LNCaP clone FGC (cell line): ENCODE measurements at regions not wholly inside any gene's neighbourhood (a gene's known extent, or its start where the extent isn't known, plus 50 kb on each side); places are given as distances from the start of the nearest gene placed in this dataset.

Experiments used
- DNase-seq: peaks from one replicate; pipeline ENCODE4 v3.0.0-alpha.2; 2011; ENCODE audit warnings: low read depth
- H3K4me3 ChIP-seq: 2 replicates; pipeline ENCODE4 v1.5.1; 2011; ENCODE audit warnings: mild to moderate bottlenecking, low read depth, low read length, control low read depth
- CTCF ChIP-seq: IDR thresholded peaks from 2 replicates; pipeline ENCODE4 v1.5.1; 2012; ENCODE audit warnings: mild to moderate bottlenecking; ENCODE audit not compliant: control insufficient read depth, insufficient read depth; ENCODE audit errors: extremely low read depth

GRCh38 chr2:237024255-237024654 lies 61.4 kb upstream of the COPS8 start:
- no peak for TF ChIP-seq CTCF
- no peak for DNase-seq
- H3K4me3 ChIP-seq, result no peak overlapping the region

DNA sequence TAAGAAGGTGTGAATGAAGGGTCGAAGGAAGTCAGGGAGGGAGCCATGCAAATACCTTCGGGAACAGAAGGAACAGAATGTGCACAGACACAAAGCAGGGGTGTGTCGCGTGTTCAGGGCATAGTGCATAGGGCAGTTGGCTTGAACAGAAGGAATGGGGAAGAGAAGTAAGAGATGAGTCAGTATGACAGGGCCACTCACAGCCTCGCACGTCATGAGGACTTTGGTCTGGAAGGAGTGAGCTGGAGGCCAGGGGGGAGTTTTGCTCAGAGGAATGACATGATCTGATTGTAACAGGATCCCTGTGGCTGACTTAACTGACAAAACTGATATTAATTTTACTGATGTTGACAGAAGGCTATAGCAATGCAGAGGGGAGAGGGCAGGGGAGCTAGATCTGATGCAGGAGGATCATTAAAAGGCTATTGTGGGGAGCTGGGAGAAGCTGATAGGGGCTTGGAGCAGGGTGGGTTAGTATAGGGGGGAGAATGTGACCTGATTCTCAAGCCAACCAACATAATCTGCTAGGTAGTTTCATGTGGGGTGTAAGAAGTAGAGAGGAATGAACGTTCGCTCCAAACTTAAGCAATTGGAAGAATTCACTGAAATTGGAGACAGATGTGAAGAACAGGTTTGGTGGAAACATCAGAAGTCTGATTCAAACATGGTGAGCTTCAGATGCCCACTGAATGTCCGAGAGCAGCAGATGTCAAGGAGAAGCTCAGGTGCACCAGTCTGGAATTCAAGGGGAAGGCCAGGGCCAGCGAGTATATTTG lies 60.4 kb upstream of the COPS8 start:
- DNase-seq, result no peak
- no peak overlapping the region for H3K4me3 ChIP-seq
- no peak for TF ChIP-seq CTCF

DNA sequence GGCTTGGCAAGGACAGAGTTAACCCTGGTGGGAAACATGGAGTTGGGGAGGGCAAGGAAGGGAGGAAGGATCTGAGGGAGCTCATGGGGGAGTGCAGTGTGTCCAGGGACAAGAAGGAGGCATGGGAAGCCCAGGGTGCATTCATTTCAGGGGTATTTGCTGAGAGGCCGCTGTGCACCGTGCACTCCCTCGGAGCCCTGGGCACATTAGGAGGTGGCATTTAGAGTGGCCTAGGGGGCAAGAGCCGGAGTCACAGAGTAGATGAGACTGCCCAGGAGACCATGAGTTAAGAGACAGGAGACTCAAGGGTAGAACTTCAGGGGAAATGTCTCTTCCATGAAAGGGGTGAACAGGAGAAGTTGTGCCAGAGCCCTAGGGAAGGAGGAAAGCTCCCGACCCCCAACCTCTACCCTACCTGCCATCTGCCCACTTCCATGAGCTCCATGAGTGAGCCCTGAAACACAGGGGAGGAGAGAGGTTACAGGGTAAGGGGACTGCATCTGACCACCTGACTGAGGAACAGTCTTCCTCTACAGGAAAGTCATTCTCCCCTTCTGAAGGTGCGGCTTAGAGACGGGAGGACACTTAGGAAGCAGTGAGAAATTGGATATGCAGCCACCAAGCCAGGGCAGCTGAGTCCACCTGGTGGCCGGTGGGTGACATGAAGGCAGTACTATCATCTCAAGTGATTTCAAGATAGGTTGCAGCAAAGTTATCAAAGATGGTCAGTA lies 58.5 kb upstream of the COPS8 start:
- peak; percentile 68 for DNase-seq
- TF ChIP-seq CTCF, result peak; percentile 89
- H3K4me3 ChIP-seq, result no peak overlapping the region

DNA sequence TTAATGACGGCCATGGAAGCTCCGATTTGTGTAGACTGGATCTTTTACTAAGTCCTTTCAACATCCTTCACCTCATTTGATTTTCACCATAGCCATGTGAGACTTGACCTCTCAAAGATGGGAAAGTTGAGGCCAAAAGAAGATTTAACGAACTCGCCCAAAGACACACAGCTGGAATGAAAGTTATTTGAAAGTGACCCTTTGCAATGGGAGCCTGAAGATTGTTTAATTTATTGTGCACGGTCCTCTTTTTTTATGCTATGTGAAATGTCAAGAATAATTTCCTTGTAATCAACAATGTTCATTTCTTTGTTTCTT lies 58.0 kb upstream of the COPS8 start:
- no peak for TF ChIP-seq CTCF
- no peak for DNase-seq
- no peak overlapping the region for H3K4me3 ChIP-seq

DNA sequence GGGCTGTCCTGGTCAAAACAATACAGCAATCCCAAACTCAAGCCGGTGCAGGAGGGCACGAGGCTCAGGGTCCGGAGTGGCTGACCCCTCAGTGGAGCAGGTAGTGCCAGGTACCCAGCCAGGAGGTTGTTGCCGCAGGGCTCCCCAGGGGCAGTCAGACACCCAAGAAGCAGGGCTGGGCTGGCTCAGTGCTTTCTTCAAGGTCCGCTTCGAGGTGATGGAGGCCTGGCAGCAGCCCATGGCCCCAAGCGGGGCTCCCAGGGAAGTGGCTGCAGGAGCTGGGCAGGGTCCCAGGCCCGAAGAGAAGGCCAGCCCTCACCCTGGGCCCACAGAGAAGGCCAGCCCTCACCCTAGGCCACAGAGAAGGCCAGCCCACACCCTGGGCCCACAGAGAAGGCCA lies 55.3 kb upstream of the COPS8 start:
- no peak overlapping the region for H3K4me3 ChIP-seq
- DNase-seq, result no peak
- no peak for TF ChIP-seq CTCF

DNA sequence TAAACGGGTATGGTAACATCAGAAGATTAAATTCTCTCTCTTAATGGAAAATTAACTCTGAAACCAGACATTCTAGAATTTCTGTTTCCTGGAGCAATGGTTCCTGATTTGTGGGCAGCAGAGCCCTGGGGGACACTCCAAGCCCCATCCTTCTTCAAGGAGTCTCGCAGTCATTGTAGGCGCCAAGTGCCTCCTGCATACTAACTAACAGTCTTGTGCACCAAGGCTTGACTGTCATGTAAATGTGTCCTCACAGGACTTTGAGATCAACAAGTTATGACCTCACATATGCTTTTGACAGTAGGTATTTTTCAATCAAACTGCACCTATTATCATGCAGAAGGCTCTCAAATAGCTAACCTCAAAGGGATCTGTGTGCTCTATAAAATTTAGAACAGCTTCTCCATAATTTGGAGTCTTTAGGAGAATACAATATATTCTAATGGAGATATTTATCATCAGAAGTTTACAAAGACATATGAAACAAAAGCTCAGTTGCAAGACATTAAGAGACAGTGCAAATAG lies 52.1 kb upstream of the COPS8 start:
- H3K4me3 ChIP-seq, result no peak overlapping the region
- no peak for DNase-seq
- TF ChIP-seq CTCF, result no peak
